ENCODE measurements at regions not wholly inside any gene's neighbourhood (a gene's known extent, or its start where the extent isn't known, plus 50 kb on each side); places are given as distances from the start of the nearest gene placed in this dataset.
A peak's percentile ranks its signal among the peaks of the same experiment; 100 is the strongest.

DNA sequence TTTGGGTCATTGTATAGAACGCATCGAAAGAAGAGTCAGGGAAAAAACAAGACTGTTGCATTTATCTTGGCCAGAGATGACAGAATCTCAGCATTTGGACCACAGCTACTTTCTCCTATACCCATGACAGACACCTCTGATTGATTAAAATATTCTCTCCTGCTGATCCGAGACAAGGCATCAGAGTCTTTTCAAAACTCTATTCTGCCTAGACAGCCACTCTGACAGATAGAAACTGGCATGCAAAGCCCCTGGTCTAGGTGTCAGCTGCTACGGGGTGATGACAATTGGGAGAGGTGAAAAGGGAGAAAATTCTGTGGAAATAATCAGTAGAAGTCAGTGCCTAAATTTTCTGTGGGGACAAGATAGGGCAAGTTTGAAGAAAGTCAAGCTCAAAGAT is 152.2 kb downstream of the PIK3R1 start:
- no peak for DNase-seq
- 92 to 99% (median 93%) methylated on average over 4 of the region's 4 CpGs for WGBS, 5 donors
- TF ChIP-seq POLR2AphosphoS5 (IDR thresholded peaks at IDR 0.05), result no peak
- TF ChIP-seq POLR2A (IDR thresholded peaks at IDR 0.05), result no peak
- TF ChIP-seq, protein P1, sequence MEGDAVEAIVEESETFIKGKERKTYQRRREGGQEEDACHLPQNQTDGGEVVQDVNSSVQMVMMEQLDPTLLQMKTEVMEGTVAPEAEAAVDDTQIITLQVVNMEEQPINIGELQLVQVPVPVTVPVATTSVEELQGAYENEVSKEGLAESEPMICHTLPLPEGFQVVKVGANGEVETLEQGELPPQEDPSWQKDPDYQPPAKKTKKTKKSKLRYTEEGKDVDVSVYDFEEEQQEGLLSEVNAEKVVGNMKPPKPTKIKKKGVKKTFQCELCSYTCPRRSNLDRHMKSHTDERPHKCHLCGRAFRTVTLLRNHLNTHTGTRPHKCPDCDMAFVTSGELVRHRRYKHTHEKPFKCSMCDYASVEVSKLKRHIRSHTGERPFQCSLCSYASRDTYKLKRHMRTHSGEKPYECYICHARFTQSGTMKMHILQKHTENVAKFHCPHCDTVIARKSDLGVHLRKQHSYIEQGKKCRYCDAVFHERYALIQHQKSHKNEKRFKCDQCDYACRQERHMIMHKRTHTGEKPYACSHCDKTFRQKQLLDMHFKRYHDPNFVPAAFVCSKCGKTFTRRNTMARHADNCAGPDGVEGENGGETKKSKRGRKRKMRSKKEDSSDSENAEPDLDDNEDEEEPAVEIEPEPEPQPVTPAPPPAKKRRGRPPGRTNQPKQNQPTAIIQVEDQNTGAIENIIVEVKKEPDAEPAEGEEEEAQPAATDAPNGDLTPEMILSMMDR (IDR thresholded peaks at IDR 0.05 in 8 of 11, conservative IDR thresholded peaks at IDR 0.05 in 3 of 11), result no peak
- Histone ChIP-seq H3K36me3 (no peaks in the 10 kb centered on the region), H3K4me3 (no peak overlapping the region), H3K9me3 (peaks cover 0 to 9% (median 0%) of the 10 kb centered on the region in 8 donors), H3K4me1 (peaks cover 4 to 36% (median 10%) of the 10 kb centered on the region in 6 donors), H3K27ac (no peak overlapping the region), H3K27me3 (replicated peaks in 1 of 7) (no peaks in the 10 kb centered on the region)
- intact Hi-C loops (cut with DNase I; ENCODE audit: low total_unique reads), result no loop called here

DNA sequence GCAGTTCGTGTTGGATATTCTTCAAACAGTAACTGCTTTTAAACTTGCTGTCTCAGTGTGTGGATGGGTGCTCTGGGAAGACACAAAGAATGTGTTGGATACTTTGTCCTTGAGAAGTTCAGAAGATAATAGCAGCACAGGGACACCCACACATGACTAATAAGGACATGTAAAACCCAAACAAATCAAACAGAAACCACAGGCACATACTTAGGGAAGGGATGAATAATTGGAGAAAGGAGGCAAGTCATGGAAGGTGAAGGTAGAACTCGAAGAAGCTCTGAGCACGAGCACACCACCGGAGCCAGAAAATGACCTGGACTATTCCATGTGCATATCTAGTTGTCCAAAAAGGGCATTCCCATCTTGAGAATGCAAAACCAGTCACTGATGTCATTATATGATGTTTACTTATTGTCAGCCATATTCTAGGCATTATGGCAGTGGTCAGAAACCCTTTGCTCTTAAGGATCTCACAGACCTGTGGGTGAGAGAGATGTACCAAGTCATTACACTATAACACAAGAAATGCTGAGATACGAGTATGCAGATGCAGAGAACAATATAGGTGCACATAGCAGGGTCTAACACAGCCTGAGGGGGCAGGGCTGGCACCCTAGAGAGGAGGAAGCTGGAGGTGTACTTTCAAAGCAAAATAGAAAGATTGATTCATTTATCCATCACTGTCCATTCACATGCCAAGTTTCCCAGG is 152.9 kb downstream of the PIK3R1 start:
- intact Hi-C loops (cut with DNase I; ENCODE audit: low total_unique reads), result no loop called here
- Histone ChIP-seq H3K36me3 (no peaks in the 10 kb centered on the region), H3K27ac (no peak overlapping the region), H3K9me3 (peaks cover 0 to 1% (median 0%) of the 10 kb centered on the region in 8 donors), H3K4me3 (no peak overlapping the region), H3K4me1 (peaks cover 4 to 36% (median 10%) of the 10 kb centered on the region in 6 donors), H3K27me3 (replicated peaks in 1 of 7) (no peaks in the 10 kb centered on the region)
- TF ChIP-seq POLR2AphosphoS5 (IDR thresholded peaks at IDR 0.05), result no peak
- TF ChIP-seq, protein P1 (IDR thresholded peaks at IDR 0.05 in 8 of 11, conservative IDR thresholded peaks at IDR 0.05 in 3 of 11), result no peak
- no peak for TF ChIP-seq POLR2A (IDR thresholded peaks at IDR 0.05)
- WGBS, 5 donors, result 86 to 91% (median 88%) methylated on average over 5 of the region's 5 CpGs
- DNase-seq, result no peak

DNA sequence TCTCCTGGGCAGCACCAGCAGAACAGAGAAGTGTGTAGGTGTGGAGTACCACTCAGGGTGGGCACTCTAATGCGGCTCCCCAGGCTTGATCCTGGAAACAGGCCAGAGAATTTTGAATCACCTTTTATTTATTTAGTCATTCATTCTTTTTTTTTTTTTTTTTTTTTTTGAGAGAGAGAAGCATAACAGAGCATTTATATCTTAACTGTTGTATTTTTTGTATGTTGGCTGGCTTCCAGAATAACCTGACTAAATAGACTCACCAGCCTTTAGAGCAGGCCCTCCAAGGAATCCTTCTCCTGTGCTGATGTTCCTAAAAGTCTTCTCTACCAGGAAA is 153.4 kb downstream of the PIK3R1 start:
- peak overlapping the region in 5 of 8 donors; percentile 5 to 62 (median 33) for H3K27ac ChIP-seq
- no peaks in the 10 kb centered on the region for H3K36me3 ChIP-seq
- peaks cover 4 to 36% (median 10%) of the 10 kb centered on the region in 6 donors for H3K4me1 ChIP-seq
- no peaks in the 10 kb centered on the region for H3K9me3 ChIP-seq
- TF ChIP-seq POLR2A (IDR thresholded peaks at IDR 0.05) (no peak), POLR2AphosphoS5 (IDR thresholded peaks at IDR 0.05) (no peak)
- TF ChIP-seq, protein P1 (IDR thresholded peaks at IDR 0.05 in 8 of 11, conservative IDR thresholded peaks at IDR 0.05 in 3 of 11), result no peak
- intact Hi-C loops (cut with DNase I; ENCODE audit: low total_unique reads), result no loop called here
- 70 to 96% (median 88%) methylated on average over 1 of the region's 1 CpG for WGBS, 5 donors
- no peak overlapping the region for H3K4me3 ChIP-seq
- DNase-seq, result no peak
- H3K27me3 ChIP-seq (replicated peaks in 1 of 7), result no peaks in the 10 kb centered on the region

DNA sequence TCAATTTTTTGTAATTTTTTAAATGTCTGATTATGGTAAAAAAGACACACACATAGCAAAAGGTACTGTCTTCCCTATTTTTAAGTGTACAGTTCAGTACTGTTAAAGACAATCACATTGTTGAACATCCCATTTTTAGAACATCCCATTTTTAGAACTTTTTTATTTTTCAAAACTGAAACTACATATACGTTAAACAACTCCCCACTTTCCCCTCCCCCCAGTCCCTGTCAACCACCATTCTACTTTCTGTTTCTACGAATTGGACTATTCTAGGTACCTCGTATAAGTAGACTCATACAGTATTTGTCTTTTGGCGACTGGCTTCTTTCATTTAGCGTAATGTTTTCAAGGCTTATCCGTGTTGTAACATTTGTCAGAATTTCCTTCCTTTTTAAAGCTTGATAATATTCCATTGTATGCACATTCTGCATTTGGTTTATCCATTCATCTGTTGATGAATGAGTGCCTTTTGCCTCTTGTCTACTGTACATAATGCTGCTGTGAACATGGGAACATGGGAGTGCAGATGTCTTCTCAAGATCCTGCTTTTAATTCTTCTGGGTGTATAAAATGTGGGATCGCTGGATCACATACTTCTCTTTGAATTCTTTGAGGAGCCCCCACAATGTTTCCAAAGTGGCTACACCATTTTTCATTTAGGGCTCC is 154.0 kb downstream of the PIK3R1 start:
- TF ChIP-seq POLR2A (IDR thresholded peaks at IDR 0.05) (no peak), POLR2AphosphoS5 (IDR thresholded peaks at IDR 0.05) (no peak)
- TF ChIP-seq, protein P1 (IDR thresholded peaks at IDR 0.05 in 8 of 11, conservative IDR thresholded peaks at IDR 0.05 in 3 of 11), result no peak
- intact Hi-C loops (cut with DNase I; ENCODE audit: low total_unique reads), result no loop called here
- Histone ChIP-seq H3K4me1 (peaks cover 4 to 36% (median 10%) of the 10 kb centered on the region in 6 donors), H3K4me3 (peak overlapping the region in 1 of 8 donors; percentile 6), H3K9me3 (no peaks in the 10 kb centered on the region), H3K27ac (peak overlapping the region in 6 of 8 donors; percentile 5 to 62 (median 30)), H3K36me3 (no peaks in the 10 kb centered on the region), H3K27me3 (replicated peaks in 1 of 7) (no peaks in the 10 kb centered on the region)
- 25 to 38% (median 31%) methylated on average over 7 of the region's 7 CpGs for WGBS, 5 donors
- no peak for DNase-seq
